Skeletal muscle tissue (tissue), 3 donors: ENCODE measurements at regions not wholly inside any gene's neighbourhood (a gene's known extent, or its start where the extent isn't known, plus 50 kb on each side); places are given as distances from the start of the nearest gene placed in this dataset.
"Not testable (repeated sequence)": the region's sequence is repeated elsewhere in the genome, so short reads cannot be mapped to it uniquely, and the experiment has no call there.

ENCODE experiments used
- H3K27ac ChIP-seq: one replicate; pipeline ENCODE4 v1.7.0; 2013; ENCODE audit warnings: mild to moderate bottlenecking, low read depth, low read length, inconsistent platforms
- H3K27me3 ChIP-seq, 3 donors: one replicate each; pipeline ENCODE4 v1.7.0; 2013; ENCODE audit warnings: low read length in 3 of 3; ENCODE audit not compliant: control insufficient read depth in 3 of 3, insufficient read depth in 3 of 3
- H3K36me3 ChIP-seq, 3 donors: one replicate each; pipeline ENCODE4 v1.7.0; 2013; ENCODE audit warnings: low read length in 3 of 3; ENCODE audit not compliant: control insufficient read depth in 3 of 3, insufficient read depth in 3 of 3
- H3K4me1 ChIP-seq, 3 donors: one replicate each; pipeline ENCODE4 v1.7.0; 2013; ENCODE audit warnings: low read length in 3 of 3, mild to moderate bottlenecking in 3 of 3; ENCODE audit not compliant: control insufficient read depth in 3 of 3, insufficient read depth in 3 of 3
- H3K4me3 ChIP-seq, 3 donors: one replicate each; pipeline ENCODE4 v1.7.0; 2013; ENCODE audit warnings: low read length in 3 of 3
- H3K9ac ChIP-seq, 3 donors: one replicate each; pipeline ENCODE4 v1.7.0; 2013; ENCODE audit warnings: low read length in 3 of 3, mild to moderate bottlenecking in 3 of 3, moderate library complexity in 2 of 3, low read depth in 1 of 3
- H3K9me3 ChIP-seq, 3 donors: one replicate each; pipeline ENCODE4 v1.7.0; 2013; ENCODE audit warnings: low read length in 3 of 3; ENCODE audit not compliant: control insufficient read depth in 3 of 3
- donor health status: Osteomylitis.

- no peaks in the 10 kb centered on the region for H3K27me3 ChIP-seq
- peak overlapping the region; percentile 32 for H3K27ac ChIP-seq
- H3K9ac ChIP-seq = peak overlapping the region in 1 of 3 donors; percentile 24
- H3K4me1 ChIP-seq = peaks cover 3 to 12% (median 8%) of the 10 kb centered on the region in 3 donors
- no peak overlapping the region for H3K4me3 ChIP-seq
- no peaks in the 10 kb centered on the region for H3K9me3 ChIP-seq
- H3K36me3 ChIP-seq = no peaks in the 10 kb centered on the region
Measured at GRCh38 chr1:221035662-221036153, 156.5 kb downstream of the HLX start.

DNA sequence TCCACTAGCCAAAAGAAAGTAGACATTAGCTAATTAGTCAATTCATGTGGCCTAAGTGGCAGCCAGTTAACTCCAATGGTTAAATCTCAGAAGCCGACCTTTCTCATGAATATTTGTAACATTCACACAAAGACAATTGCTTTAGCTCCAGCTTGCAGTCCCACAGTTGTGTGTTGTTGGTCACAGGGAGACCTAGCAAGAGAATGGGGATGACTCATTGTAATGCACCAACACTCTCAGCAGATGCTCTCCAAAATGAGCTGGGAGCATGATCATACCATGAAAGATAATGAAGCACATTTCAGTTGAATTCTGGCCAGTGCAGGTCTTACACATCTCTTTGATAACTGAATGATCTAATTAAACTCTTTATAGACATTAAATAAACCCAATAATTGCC is 160.4 kb downstream of the HLX start:
- Histone ChIP-seq H3K4me1 (peaks cover 0 to 8% (median 6%) of the 10 kb centered on the region in 3 donors), H3K9me3 (no peaks in the 10 kb centered on the region), H3K4me3 (no peak overlapping the region), H3K9ac (no peak overlapping the region), H3K36me3 (no peaks in the 10 kb centered on the region), H3K27ac (no peak overlapping the region), H3K27me3 (no peaks in the 10 kb centered on the region)

- no peaks in the 10 kb centered on the region for H3K27me3 ChIP-seq
- H3K9me3 ChIP-seq = no peaks in the 10 kb centered on the region
- no peaks in the 10 kb centered on the region for H3K36me3 ChIP-seq
- no peak overlapping the region for H3K4me3 ChIP-seq
- no peak overlapping the region for H3K9ac ChIP-seq
- no peak overlapping the region for H3K27ac ChIP-seq
- peaks cover 0 to 5% (median 1%) of the 10 kb centered on the region in 3 donors for H3K4me1 ChIP-seq
Measured at GRCh38 chr1:221040101-221040500, 160.9 kb downstream of the HLX start.

DNA sequence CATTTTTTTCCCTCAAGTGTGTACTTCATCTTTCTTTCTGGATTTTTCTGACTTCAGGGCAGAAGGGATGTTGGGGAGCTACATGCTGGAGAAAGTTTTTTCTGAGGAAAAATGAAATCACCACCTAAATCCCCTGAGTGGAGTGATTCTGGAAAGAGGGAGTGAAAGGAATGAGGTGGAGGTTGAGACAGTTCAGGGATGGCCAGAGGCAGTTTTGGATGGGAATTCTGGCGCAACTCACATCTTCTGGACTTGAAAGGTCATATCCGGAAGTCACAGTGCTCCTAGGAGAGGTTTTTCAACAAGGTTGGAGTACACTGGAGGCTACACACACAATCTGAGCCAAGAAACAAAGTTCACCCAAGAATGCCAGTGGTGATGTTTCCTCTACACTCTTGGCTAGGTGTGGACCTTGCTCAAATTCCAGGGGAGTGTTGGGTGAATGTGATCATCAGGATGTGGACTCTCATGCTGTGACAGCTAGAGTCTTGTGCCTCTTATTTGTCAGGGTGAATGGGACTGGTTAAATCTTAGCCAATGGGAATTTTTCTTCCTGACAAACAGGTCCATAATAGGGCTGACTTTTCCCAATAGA is 161.5 kb downstream of the HLX start:
- Histone ChIP-seq H3K27me3 (no peaks in the 10 kb centered on the region), H3K9me3 (no peaks in the 10 kb centered on the region), H3K36me3 (no peaks in the 10 kb centered on the region), H3K4me3 (no peak overlapping the region), H3K27ac (no peak overlapping the region), H3K4me1 (peaks cover 0 to 4% (median 0%) of the 10 kb centered on the region in 3 donors), H3K9ac (no peak overlapping the region)

GRCh38 chr1:221044538-221044937 is 165.3 kb downstream of the HLX start:
- H3K27me3 ChIP-seq = no peaks in the 10 kb centered on the region
- no peaks in the 10 kb centered on the region for H3K36me3 ChIP-seq
- peaks cover 0 to 5% (median 0%) of the 10 kb centered on the region in 3 donors for H3K4me1 ChIP-seq
- H3K9ac ChIP-seq = no peak overlapping the region
- no peak overlapping the region for H3K4me3 ChIP-seq
- no peak overlapping the region for H3K27ac ChIP-seq
- no peaks in the 10 kb centered on the region for H3K9me3 ChIP-seq

DNA sequence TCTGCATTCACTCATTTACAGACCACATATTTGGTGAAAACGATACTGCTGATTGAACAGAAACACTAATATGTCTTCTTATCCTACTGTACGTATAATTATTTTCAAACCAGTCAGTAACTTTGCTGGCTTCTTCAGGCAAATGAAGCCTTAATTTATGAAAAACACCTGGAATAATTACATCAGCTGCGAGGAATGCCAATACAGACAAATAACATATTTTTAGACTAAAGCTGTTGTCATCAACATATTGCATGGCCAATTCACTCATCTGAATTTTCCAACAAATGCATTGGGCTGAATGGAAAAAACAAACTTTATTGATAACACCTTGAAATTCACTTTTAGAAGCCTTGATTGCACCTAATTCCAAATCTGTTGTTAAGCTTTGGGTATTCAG is 165.9 kb downstream of the HLX start:
- H3K9me3 ChIP-seq = no peaks in the 10 kb centered on the region
- H3K4me1 ChIP-seq = peaks cover 0 to 5% (median 0%) of the 10 kb centered on the region in 3 donors
- H3K27me3 ChIP-seq = no peaks in the 10 kb centered on the region
- H3K4me3 ChIP-seq = no peak overlapping the region
- no peak overlapping the region for H3K27ac ChIP-seq
- H3K9ac ChIP-seq = no peak overlapping the region
- H3K36me3 ChIP-seq = no peaks in the 10 kb centered on the region

GRCh38 chr1:221045842-221046831 is 166.9 kb downstream of the HLX start:
- H3K9me3 ChIP-seq = no peaks in the 10 kb centered on the region
- no peak overlapping the region for H3K9ac ChIP-seq
- no peak overlapping the region for H3K4me3 ChIP-seq
- H3K4me1 ChIP-seq = peaks cover 0 to 5% (median 0%) of the 10 kb centered on the region in 3 donors
- no peaks in the 10 kb centered on the region for H3K36me3 ChIP-seq
- no peak overlapping the region for H3K27ac ChIP-seq
- H3K27me3 ChIP-seq = no peaks in the 10 kb centered on the region

DNA sequence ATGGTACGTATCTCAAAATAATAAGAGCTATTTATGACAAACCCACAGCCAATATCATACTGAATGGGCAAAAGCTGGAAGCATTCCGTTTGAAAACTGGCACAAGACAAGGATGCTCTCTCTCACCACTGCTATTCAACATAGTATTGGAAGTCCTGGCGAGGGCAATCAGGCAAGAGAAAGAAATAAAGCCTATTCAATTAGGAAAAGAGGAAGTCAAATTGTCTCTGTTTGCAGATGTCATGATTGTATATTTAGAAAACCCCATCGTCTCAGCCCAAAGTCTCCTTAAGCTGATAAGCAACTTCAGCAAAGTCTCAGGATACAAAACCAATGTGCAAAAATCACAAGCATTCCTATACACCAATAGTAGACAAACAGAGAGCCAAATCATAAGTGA is 172.1 kb downstream of the HLX start:
- H3K4me3 ChIP-seq, H3K9me3 ChIP-seq, H3K27me3 ChIP-seq, H3K4me1 ChIP-seq, H3K27ac ChIP-seq, H3K9ac ChIP-seq, H3K36me3 ChIP-seq: not testable (repeated sequence)

DNA sequence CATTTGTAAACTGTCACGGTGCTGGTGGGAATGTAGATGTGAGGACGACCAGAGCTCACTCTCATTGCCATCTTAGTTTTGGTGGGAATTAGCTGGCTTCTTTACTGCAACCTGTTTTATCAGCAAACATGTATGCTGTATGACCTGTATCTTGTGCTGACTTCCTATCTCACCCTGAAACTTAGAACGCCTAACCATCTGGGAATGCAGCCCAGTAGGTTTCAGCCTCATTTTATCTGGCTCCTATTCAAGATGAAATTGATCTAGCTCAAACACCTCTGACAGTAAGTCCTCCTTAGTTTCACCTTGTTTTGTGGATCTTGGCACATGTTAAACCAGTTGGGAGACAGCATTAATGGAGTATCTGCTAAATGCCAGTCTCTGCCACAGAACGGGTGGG is 174.6 kb downstream of the HLX start:
- Histone ChIP-seq H3K9me3 (no peaks in the 10 kb centered on the region), H3K36me3 (no peaks in the 10 kb centered on the region)

DNA sequence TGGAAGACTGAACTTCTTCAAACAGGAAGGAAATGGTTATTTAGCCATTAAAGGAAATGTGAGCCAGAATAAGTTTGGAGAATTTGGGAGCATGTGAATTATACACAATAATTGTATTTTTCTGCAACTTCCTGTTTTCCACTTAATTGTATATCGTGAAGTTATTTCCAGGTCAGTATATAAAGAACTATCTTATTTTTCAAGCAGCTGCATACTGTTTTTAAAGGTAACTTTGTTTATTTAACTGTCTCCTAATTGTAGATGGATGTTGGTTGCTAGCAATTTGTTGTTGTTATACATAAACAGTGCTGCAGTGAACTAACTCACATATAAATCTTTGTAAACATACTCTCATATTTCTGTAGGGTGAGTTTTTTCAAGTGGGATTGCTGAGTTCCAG is 180.3 kb downstream of the HLX start:
- Histone ChIP-seq H3K4me3 (no peak overlapping the region), H3K4me1 (no peaks in the 10 kb centered on the region), H3K27me3 (no peaks in the 10 kb centered on the region), H3K9me3 (no peaks in the 10 kb centered on the region), H3K9ac (no peak overlapping the region), H3K36me3 (no peaks in the 10 kb centered on the region), H3K27ac (no peak overlapping the region)

More for the DNA sequence above, 174.6 kb downstream of the HLX start:
- no peak overlapping the region for H3K9ac ChIP-seq
- no peak overlapping the region for H3K27ac ChIP-seq
- no peak overlapping the region for H3K4me3 ChIP-seq
- H3K27me3 ChIP-seq = no peaks in the 10 kb centered on the region
- no peaks in the 10 kb centered on the region for H3K4me1 ChIP-seq
